ENCODE measurements at regions not wholly inside any gene's neighbourhood (a gene's known extent, or its start where the extent isn't known, plus 50 kb on each side); places are given as distances from the start of the nearest gene placed in this dataset.

DNA sequence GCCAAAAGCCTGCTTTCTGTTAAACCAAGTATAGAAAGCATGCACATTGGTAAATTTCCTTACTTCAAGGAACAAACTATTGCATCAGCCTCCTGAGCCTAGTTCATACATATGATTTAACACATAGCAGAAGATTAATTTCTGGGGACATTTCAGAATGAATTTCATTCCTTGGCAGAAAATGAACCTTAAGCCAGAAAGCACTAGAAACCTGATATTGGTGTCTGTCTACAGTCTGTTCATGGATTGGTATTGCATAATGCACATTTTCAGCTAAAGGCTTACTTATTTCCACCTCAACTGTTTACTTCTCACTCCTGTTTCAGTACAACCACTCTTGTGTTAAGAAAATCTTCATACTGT lies 1471.8 kb upstream of the NUDT12 start:
- DNase-seq (no peak), ATAC-seq (ENCODE audit: low read depth) (no peak)
- Histone ChIP-seq H3K4me2 (replicated peaks; ENCODE audit: low read depth, low read length, poor library complexity, severe bottlenecking) (no peak overlapping the region), H2AFZ (ENCODE audit: insufficient read depth, low read depth, low read length, poor library complexity, severe bottlenecking) (no peak overlapping the region), H3K36me3 (replicated peaks in 1 of 2; ENCODE audit: control extremely low read depth in 1 of 2, control insufficient read depth in 1 of 2, extremely low read depth in 1 of 2, insufficient read depth in 2 of 2, low read length in 1 of 2) (no peaks in the 10 kb centered on the region), H3K27ac (ENCODE audit: low read length in 2 of 2) (no peak overlapping the region), H3K9me3 (ENCODE audit: control extremely low read depth in 1 of 3, control insufficient read depth in 2 of 3, insufficient read depth in 1 of 3, low read length in 2 of 3) (peaks cover 0 to 2% (median 0%) of the 10 kb centered on the region in 3 donors), H4K20me1 (ENCODE audit: control insufficient read depth, insufficient read depth, low read length, poor library complexity, severe bottlenecking) (no peaks in the 10 kb centered on the region), H3K4me3 (ENCODE audit: control extremely low read depth in 1 of 5, extremely low read depth in 1 of 5, insufficient read depth in 1 of 5, low read depth in 2 of 5, low read length in 4 of 5) (no peak overlapping the region), H3K4me1 (ENCODE audit: control insufficient read depth in 2 of 2, insufficient read depth in 2 of 2, low read length in 2 of 2) (no peaks in the 10 kb centered on the region), H3K27me3 (replicated peaks in 1 of 4; ENCODE audit: control extremely low read depth in 1 of 4, control insufficient read depth in 3 of 4, insufficient read depth in 4 of 4, low read length in 3 of 4) (no peaks in the 10 kb centered on the region), H3K79me2 (ENCODE audit: control insufficient read depth, insufficient read depth, low read length) (no peaks in the 10 kb centered on the region), H3K9ac (ENCODE audit: low read length) (no peak overlapping the region)
- Mint-ChIP-seq H3K27me3 (no peaks in the 10 kb centered on the region), H3K4me1 (no peaks in the 10 kb centered on the region), H3K4me3 (no peak overlapping the region), H3K27ac (no peak overlapping the region), H3K9me3 (ENCODE audit: insufficient read depth) (peaks cover 8% of the 10 kb centered on the region)
- intact Hi-C loops (cut with micrococcal nuclease), result no loop called here
- POLR2A ChIA-PET, result no interaction called here
- CTCF ChIA-PET, result no interaction called here
- TF ChIP-seq, protein P1, sequence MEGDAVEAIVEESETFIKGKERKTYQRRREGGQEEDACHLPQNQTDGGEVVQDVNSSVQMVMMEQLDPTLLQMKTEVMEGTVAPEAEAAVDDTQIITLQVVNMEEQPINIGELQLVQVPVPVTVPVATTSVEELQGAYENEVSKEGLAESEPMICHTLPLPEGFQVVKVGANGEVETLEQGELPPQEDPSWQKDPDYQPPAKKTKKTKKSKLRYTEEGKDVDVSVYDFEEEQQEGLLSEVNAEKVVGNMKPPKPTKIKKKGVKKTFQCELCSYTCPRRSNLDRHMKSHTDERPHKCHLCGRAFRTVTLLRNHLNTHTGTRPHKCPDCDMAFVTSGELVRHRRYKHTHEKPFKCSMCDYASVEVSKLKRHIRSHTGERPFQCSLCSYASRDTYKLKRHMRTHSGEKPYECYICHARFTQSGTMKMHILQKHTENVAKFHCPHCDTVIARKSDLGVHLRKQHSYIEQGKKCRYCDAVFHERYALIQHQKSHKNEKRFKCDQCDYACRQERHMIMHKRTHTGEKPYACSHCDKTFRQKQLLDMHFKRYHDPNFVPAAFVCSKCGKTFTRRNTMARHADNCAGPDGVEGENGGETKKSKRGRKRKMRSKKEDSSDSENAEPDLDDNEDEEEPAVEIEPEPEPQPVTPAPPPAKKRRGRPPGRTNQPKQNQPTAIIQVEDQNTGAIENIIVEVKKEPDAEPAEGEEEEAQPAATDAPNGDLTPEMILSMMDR (IDR thresholded peaks at IDR 0.05), result no peak
- TF ChIP-seq EZH2 (IDR thresholded peaks at IDR 0.05; ENCODE audit: borderline replicate concordance, insufficient read depth, low read depth, low read length, poor library complexity, severe bottlenecking), result no peak

DNA sequence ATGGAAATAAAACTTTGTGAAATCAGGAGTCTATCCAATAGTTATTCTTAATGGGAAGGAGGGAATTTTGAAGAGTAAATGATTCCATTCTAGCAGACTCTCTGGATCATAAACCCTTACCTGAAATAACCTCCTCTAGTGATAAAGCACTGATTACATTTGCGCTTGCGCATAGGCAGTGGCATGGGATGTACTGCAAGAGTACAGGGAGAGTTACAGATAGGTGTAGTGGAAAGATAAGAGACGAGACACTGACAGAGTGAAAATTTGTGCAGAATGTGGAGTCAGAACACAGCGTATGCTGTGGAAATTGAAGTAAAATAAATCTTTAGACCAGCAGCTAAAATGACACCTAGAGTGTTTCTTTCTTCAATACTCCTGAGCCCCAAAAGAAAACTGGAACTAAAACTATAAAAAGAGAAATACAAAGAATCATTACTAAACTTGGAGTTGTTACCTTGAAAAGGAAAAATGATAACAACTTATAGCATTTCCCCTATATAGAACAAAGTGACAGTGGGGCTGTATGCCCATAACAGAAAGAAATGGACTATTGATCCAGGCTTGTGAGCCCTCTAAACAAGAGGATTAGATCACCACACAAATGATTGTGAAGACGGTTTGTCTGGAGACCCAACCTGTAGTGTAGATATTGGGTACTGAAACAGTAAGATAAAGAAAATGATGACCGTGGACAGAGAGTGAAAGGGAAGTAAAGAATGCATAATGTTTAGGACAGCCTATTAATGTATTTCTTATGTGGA lies 1471.2 kb upstream of the NUDT12 start:
- H3K9me3 ChIP-seq (ENCODE audit: control extremely low read depth in 1 of 3, control insufficient read depth in 2 of 3, insufficient read depth in 1 of 3, low read length in 2 of 3), result peaks cover 0 to 2% (median 0%) of the 10 kb centered on the region in 3 donors
- DNase-seq (no peak), ATAC-seq (ENCODE audit: low read depth) (no peak)
- TF ChIP-seq EZH2 (IDR thresholded peaks at IDR 0.05; ENCODE audit: borderline replicate concordance, insufficient read depth, low read depth, low read length, poor library complexity, severe bottlenecking), result no peak
- TF ChIP-seq, protein P1 (IDR thresholded peaks at IDR 0.05), result no peak
- H3K27me3 Mint-ChIP-seq, result no peaks in the 10 kb centered on the region
- H3K79me2 ChIP-seq (ENCODE audit: control insufficient read depth, insufficient read depth, low read length), result no peaks in the 10 kb centered on the region
- H3K9me3 Mint-ChIP-seq (ENCODE audit: insufficient read depth), result peaks cover 8% of the 10 kb centered on the region
- CTCF ChIA-PET, result no interaction called here
- H3K4me1 ChIP-seq (ENCODE audit: control insufficient read depth in 2 of 2, insufficient read depth in 2 of 2, low read length in 2 of 2), result no peaks in the 10 kb centered on the region
- no peak overlapping the region for H3K9ac ChIP-seq (ENCODE audit: low read length)
- POLR2A ChIA-PET, result no interaction called here
- H2AFZ ChIP-seq (ENCODE audit: insufficient read depth, low read depth, low read length, poor library complexity, severe bottlenecking), result no peak overlapping the region
- WGBS (ENCODE audit: insufficient coverage), result 60% methylated on average over 1 of the region's 6 CpGs
- H3K4me1 Mint-ChIP-seq, result no peaks in the 10 kb centered on the region
- intact Hi-C loops (cut with micrococcal nuclease), result no loop called here
- H3K4me3 Mint-ChIP-seq, result no peak overlapping the region
- H3K4me3 ChIP-seq (ENCODE audit: control extremely low read depth in 1 of 5, extremely low read depth in 1 of 5, insufficient read depth in 1 of 5, low read depth in 2 of 5, low read length in 4 of 5), result no peak overlapping the region
- no peaks in the 10 kb centered on the region for H3K27me3 ChIP-seq (replicated peaks in 1 of 4; ENCODE audit: control extremely low read depth in 1 of 4, control insufficient read depth in 3 of 4, insufficient read depth in 4 of 4, low read length in 3 of 4)
- H3K27ac ChIP-seq (ENCODE audit: low read length in 2 of 2), result no peak overlapping the region
- no peaks in the 10 kb centered on the region for H4K20me1 ChIP-seq (ENCODE audit: control insufficient read depth, insufficient read depth, low read length, poor library complexity, severe bottlenecking)
- no peak overlapping the region for H3K27ac Mint-ChIP-seq
- H3K4me2 ChIP-seq (replicated peaks; ENCODE audit: low read depth, low read length, poor library complexity, severe bottlenecking), result no peak overlapping the region
- H3K36me3 ChIP-seq (replicated peaks in 1 of 2; ENCODE audit: control extremely low read depth in 1 of 2, control insufficient read depth in 1 of 2, extremely low read depth in 1 of 2, insufficient read depth in 2 of 2, low read length in 1 of 2), result no peaks in the 10 kb centered on the region
